ENCODE measurements at regions not wholly inside any gene's neighbourhood (a gene's known extent, or its start where the extent isn't known, plus 50 kb on each side); places are given as distances from the start of the nearest gene placed in this dataset.
"Not testable (repeated sequence)": the region's sequence is repeated elsewhere in the genome, so short reads cannot be mapped to it uniquely, and the experiment has no call there.

GRCh38 chr1:143816369-143816768, 155.4 kb downstream of the FAM72C start:
- H3K27me3 ChIP-seq (replicated peaks; ENCODE audit: insufficient read depth); H4K20me1 ChIP-seq (ENCODE audit: insufficient read depth); H3K9ac ChIP-seq; in situ Hi-C loops (cut with MboI); H3K9me2 ChIP-seq (ENCODE audit: insufficient read depth); H2AFZ ChIP-seq; H3K27ac ChIP-seq; H3K79me2 ChIP-seq (ENCODE audit: insufficient read depth); H3K9me3 ChIP-seq (ENCODE audit: low read depth); DNase-seq; H3F3A ChIP-seq (ENCODE audit: insufficient read depth); H3K4me3 ChIP-seq; H3K36me3 ChIP-seq (ENCODE audit: low read depth); H3K4me1 ChIP-seq (ENCODE audit: insufficient read depth); H3K4me2 ChIP-seq (ENCODE audit: unreplicated experiment): not testable (repeated sequence)
- no CpG with 5 or more reads among the region's 1 CpG for WGBS, 2 experiments (ENCODE audit: low coverage in 1 of 2, low lambda C conversion rate in 2 of 2, missing lambda C conversion rate in 2 of 2)

GRCh38 chr1:143805374-143805773, 166.4 kb downstream of the FAM72C start:
- H3K36me3 ChIP-seq (ENCODE audit: low read depth); H4K20me1 ChIP-seq (ENCODE audit: insufficient read depth); H3K27ac ChIP-seq; H3K4me2 ChIP-seq (ENCODE audit: unreplicated experiment); in situ Hi-C loops (cut with MboI); H2AFZ ChIP-seq; H3K27me3 ChIP-seq (replicated peaks; ENCODE audit: insufficient read depth); H3K79me2 ChIP-seq (ENCODE audit: insufficient read depth); DNase-seq; H3F3A ChIP-seq (ENCODE audit: insufficient read depth); H3K9ac ChIP-seq; H3K9me3 ChIP-seq (ENCODE audit: low read depth); H3K9me2 ChIP-seq (ENCODE audit: insufficient read depth); H3K4me1 ChIP-seq (ENCODE audit: insufficient read depth); H3K4me3 ChIP-seq: not testable (repeated sequence)
- WGBS, 2 experiments (ENCODE audit: low coverage in 1 of 2, low lambda C conversion rate in 2 of 2, missing lambda C conversion rate in 2 of 2) = no CpG with 5 or more reads among the region's 4 CpGs

GRCh38 chr1:143804707-143805356, 167.0 kb downstream of the FAM72C start:
- WGBS, 2 experiments (ENCODE audit: low coverage in 1 of 2, low lambda C conversion rate in 2 of 2, missing lambda C conversion rate in 2 of 2) = 3 to 6% methylated on average over 4 to 10 of the region's 16 CpGs
- H3F3A ChIP-seq (ENCODE audit: insufficient read depth); H3K4me2 ChIP-seq (ENCODE audit: unreplicated experiment); H2AFZ ChIP-seq; H3K36me3 ChIP-seq (ENCODE audit: low read depth); H3K27ac ChIP-seq; H3K9ac ChIP-seq; H3K9me2 ChIP-seq (ENCODE audit: insufficient read depth); H3K4me1 ChIP-seq (ENCODE audit: insufficient read depth); H3K9me3 ChIP-seq (ENCODE audit: low read depth); H3K79me2 ChIP-seq (ENCODE audit: insufficient read depth); in situ Hi-C loops (cut with MboI); DNase-seq; H4K20me1 ChIP-seq (ENCODE audit: insufficient read depth); H3K27me3 ChIP-seq (replicated peaks; ENCODE audit: insufficient read depth): not testable (repeated sequence)
- H3K4me3 ChIP-seq = peak overlapping the region; percentile 81

GRCh38 chr1:143803927-143804411, 167.8 kb downstream of the FAM72C start:
- 0 to 1% methylated on average over 15 to 20 of the region's 26 CpGs for WGBS, 2 experiments (ENCODE audit: low coverage in 1 of 2, low lambda C conversion rate in 2 of 2, missing lambda C conversion rate in 2 of 2)
- in situ Hi-C loops (cut with MboI) = not testable (repeated sequence)
- DNase-seq = peak; percentile 33

GRCh38 chr1:143803095-143803494, 168.7 kb downstream of the FAM72C start:
- not testable (repeated sequence) for H3K27ac ChIP-seq
- no CpG with 5 or more reads among the region's 13 CpGs for WGBS, 2 experiments (ENCODE audit: low coverage in 1 of 2, low lambda C conversion rate in 2 of 2, missing lambda C conversion rate in 2 of 2)

More at GRCh38 chr1:143803927-143804411, 167.8 kb downstream of the FAM72C start:
- peak overlapping the region; percentile 92 for H2AFZ ChIP-seq
- not testable (repeated sequence) for H3K9me3 ChIP-seq (ENCODE audit: low read depth); H3K27ac ChIP-seq; H3K4me1 ChIP-seq (ENCODE audit: insufficient read depth); H3K36me3 ChIP-seq (ENCODE audit: low read depth); H3K27me3 ChIP-seq (replicated peaks; ENCODE audit: insufficient read depth); H3F3A ChIP-seq (ENCODE audit: insufficient read depth); H3K79me2 ChIP-seq (ENCODE audit: insufficient read depth); H3K9me2 ChIP-seq (ENCODE audit: insufficient read depth); H3K9ac ChIP-seq; H4K20me1 ChIP-seq (ENCODE audit: insufficient read depth)
- peak overlapping the region; percentile 81 for H3K4me3 ChIP-seq
- H3K4me2 ChIP-seq (ENCODE audit: unreplicated experiment) = peak overlapping the region; percentile 80

GRCh38 chr1:143799568-143800187, 172.1 kb downstream of the FAM72C start:
- H3K4me1 ChIP-seq (ENCODE audit: insufficient read depth); H3K4me3 ChIP-seq; H3K9me2 ChIP-seq (ENCODE audit: insufficient read depth); H3F3A ChIP-seq (ENCODE audit: insufficient read depth); H2AFZ ChIP-seq; H3K27ac ChIP-seq; H3K36me3 ChIP-seq (ENCODE audit: low read depth); DNase-seq; H3K9me3 ChIP-seq (ENCODE audit: low read depth); H3K4me2 ChIP-seq (ENCODE audit: unreplicated experiment); H3K9ac ChIP-seq; H3K79me2 ChIP-seq (ENCODE audit: insufficient read depth); in situ Hi-C loops (cut with MboI); H4K20me1 ChIP-seq (ENCODE audit: insufficient read depth); H3K27me3 ChIP-seq (replicated peaks; ENCODE audit: insufficient read depth): not testable (repeated sequence)
- no CpG with 5 or more reads among the region's 22 CpGs for WGBS, 2 experiments (ENCODE audit: low coverage in 1 of 2, low lambda C conversion rate in 2 of 2, missing lambda C conversion rate in 2 of 2)

More at GRCh38 chr1:143803095-143803494, 168.7 kb downstream of the FAM72C start:
- DNase-seq; H3K9ac ChIP-seq; H3K4me1 ChIP-seq (ENCODE audit: insufficient read depth); H3F3A ChIP-seq (ENCODE audit: insufficient read depth); H3K27me3 ChIP-seq (replicated peaks; ENCODE audit: insufficient read depth); H3K9me3 ChIP-seq (ENCODE audit: low read depth); H3K4me3 ChIP-seq; H4K20me1 ChIP-seq (ENCODE audit: insufficient read depth); H2AFZ ChIP-seq; H3K36me3 ChIP-seq (ENCODE audit: low read depth); H3K9me2 ChIP-seq (ENCODE audit: insufficient read depth); H3K4me2 ChIP-seq (ENCODE audit: unreplicated experiment); in situ Hi-C loops (cut with MboI); H3K79me2 ChIP-seq (ENCODE audit: insufficient read depth): not testable (repeated sequence)

- H3F3A ChIP-seq (ENCODE audit: insufficient read depth); H3K27me3 ChIP-seq (replicated peaks; ENCODE audit: insufficient read depth); H3K9me2 ChIP-seq (ENCODE audit: insufficient read depth); H3K79me2 ChIP-seq (ENCODE audit: insufficient read depth); DNase-seq; in situ Hi-C loops (cut with MboI); H3K4me1 ChIP-seq (ENCODE audit: insufficient read depth); H3K4me2 ChIP-seq (ENCODE audit: unreplicated experiment); H3K27ac ChIP-seq; H3K9ac ChIP-seq; H2AFZ ChIP-seq; H3K4me3 ChIP-seq; H3K36me3 ChIP-seq (ENCODE audit: low read depth); H4K20me1 ChIP-seq (ENCODE audit: insufficient read depth); H3K9me3 ChIP-seq (ENCODE audit: low read depth): not testable (repeated sequence)
- WGBS, 2 experiments (ENCODE audit: low coverage in 1 of 2, low lambda C conversion rate in 2 of 2, missing lambda C conversion rate in 2 of 2) = no CpG with 5 or more reads among the region's 3 CpGs
Observed at GRCh38 chr1:143796369-143796768, 175.4 kb downstream of the FAM72C start.

All from GM23248 (cell line).